GM19395 (cell line): ENCODE measurements at regions not wholly inside any gene's neighbourhood (a gene's known extent, or its start where the extent isn't known, plus 50 kb on each side); places are given as distances from the start of the nearest gene placed in this dataset.
"Not testable (repeated sequence)": the region's sequence is repeated elsewhere in the genome, so short reads cannot be mapped to it uniquely, and the experiment has no call there.

ENCODE experiments used
- ATAC-seq: cut with Tn5 transposase; IDR thresholded peaks from one replicate; pipeline ENCODE4 v1.9.1; 2021; ENCODE audit warnings: mild to moderate bottlenecking, moderate library complexity; ENCODE audit not compliant: unreplicated experiment

DNA sequence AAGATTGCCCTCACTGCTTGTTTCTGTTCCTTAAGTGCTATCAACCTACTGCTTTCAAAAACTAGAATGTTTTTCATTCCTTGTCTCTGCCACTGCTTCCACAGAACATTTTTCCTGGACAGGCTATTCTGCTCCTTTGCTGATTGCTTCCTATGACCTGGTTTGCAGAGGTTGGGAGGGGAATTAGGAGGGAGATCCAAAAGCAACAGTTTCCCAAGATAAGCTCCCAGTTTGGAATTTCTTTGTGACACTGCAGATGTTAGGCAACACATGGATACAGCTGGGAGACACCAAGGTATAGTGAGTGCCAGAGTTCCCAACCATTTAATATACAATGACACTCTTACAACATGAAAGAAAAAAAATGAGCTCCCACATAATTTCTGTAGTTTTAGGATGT, 1036.5 kb downstream of the ROBO2 start:
- ATAC-seq = no peak

DNA sequence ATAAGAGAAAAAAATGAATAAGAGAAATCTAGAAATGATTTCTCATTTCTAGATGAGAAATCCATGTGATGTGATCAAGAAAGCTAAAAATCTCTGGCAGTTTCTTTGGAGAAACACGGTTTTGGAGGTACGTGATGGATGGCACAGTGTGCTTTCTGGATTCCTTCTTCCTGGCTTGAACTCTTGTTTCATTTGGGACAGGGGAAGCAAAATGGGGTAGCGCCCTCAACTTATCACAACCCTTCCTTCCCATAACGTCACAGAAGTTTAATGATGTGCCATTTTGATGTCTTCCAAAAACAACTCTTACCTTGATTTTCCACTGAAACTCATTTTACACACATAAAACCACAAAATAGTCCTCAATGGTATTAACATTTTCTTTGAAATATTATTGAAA, 1037.3 kb downstream of the ROBO2 start:
- no peak for ATAC-seq

DNA sequence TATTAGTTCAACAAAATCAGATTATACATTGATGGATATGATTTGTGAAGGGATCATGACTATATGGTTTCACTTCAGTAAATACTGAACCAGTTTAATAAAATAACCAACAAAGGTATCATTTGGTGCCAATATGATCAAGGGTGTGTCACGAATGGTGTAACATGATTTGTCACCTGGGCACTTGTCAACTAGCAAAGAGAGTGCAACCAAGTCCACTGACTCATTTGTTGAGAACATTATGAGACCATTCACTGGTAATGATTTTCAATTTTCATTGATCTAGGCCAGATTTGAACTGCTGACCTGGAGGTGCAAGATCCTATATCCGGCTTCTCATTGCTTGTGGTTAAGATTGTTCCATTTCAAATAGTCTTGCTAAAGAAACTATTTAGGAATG, 1037.9 kb downstream of the ROBO2 start:
- ATAC-seq = no peak

DNA sequence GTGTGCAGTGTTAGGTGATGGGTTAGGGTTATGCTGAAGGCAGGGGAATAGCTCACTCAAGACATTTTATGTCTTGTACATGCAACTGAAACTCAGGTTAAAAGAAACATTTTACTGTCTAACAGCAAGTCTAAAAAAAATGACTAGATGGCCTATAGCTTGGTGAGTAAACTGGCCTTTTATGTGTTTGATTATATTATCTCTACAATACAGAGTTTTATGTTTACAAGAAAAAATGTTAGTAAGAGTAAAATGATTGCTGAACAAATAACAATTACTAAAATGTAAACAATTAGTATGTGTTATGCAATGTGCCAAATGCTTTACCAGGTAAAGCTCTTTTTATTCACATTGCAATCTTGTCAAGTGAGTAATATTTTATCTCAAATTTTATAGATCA, 1039.6 kb downstream of the ROBO2 start:
- no peak for ATAC-seq

DNA sequence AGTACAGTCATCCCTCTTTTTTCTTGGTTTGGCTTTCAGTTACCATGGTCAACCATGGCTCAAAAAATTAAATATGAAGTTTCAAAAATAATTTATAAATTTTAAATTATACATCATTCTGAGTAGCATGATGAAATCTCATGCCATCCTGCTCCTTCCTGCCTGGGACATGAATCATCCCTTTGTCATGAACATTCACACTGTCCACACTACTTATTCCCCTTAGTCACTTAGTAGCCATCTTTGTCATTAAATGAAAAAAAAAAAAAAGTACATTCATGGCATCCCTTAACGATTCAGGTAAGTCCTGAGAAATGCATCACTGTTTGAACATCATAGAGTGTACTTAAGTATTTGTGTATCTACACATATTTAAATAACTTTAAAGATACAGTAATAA, 1046.3 kb downstream of the ROBO2 start:
- no peak for ATAC-seq

DNA sequence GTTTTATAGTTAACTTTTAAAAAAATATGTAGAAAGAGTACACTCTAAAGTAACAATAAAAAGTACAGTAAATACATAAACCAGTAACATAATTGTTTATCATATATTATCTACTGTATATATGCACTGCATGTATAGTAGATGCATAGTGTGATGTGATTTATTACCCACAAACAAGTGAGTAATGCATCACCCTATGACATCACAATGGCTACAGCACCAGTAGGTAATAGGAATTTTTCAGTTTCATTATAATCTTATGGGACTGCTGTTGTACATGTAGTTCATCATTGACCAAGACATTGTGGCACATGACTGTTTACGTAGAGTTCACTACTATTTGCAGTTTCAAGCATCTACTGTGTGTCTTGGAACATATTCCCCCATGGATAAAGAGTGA, 1047.2 kb downstream of the ROBO2 start:
- ATAC-seq = no peak

DNA sequence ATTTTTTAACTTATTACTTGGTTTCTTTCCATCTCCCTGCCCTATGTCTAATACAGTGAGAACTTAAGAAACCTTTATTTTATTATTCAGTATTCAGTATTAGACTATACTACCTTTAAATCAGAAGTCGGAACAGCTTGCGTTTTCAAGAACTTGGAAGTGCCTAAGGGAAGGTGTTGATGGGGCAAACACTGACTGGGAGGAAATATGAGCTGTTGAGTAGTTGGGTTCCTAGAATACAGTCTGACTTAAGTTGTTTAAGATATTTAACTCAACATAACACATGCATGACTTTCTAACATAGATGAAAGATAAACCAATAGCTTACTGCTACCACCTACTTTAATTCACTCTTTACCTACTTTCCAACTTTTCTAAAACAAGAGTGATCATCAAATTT, 1048.1 kb downstream of the ROBO2 start:
- ATAC-seq = no peak

DNA sequence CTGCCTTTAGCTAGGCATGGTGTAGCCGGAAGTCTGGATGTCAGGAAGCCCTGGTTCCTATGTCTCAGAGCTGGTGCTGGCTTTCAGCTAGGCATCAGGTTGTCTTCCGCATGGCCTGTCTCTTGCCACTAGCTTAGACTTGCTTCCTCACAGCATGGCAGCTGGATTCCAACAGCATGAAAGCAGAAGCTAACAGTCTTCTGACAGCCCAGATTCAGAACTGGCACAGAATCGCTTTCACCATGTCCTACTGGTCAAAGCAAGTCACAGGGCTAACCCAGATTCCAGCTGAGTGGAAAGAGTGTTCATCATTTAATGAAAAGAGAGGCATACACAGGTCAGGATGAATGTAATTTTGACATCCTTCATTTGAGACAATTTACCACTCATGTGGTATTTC, 1050.5 kb downstream of the ROBO2 start:
- ATAC-seq = no peak

DNA sequence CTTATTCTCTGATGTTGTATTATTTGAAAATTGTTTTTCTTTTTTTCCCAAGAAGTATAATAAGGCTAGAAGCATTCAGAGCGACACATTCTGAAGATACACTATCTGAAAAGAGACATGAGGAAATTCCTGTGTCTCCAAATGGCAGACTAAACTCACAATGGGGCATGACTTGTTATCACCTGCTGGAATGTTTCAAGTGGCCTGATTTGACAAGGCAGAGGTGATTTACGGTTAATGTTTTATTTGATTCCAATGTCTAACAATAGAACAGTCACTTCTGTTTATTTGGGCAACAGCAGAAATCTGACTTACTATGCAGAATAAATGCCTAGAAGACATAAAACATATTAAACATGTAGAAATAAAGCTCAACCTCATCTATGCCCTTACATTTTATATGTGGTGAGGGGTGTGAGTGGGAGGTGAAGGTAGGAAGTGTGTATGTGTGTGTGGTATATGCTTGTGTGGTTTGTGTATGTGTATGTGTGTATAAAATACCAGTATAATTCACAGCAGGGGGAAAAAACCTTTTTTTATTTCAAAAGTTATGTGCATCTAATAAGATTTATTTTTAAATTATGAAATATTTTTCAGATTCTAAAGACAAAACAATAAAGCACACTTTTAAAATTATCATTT, 1051.7 kb downstream of the ROBO2 start:
- ATAC-seq = no peak

DNA sequence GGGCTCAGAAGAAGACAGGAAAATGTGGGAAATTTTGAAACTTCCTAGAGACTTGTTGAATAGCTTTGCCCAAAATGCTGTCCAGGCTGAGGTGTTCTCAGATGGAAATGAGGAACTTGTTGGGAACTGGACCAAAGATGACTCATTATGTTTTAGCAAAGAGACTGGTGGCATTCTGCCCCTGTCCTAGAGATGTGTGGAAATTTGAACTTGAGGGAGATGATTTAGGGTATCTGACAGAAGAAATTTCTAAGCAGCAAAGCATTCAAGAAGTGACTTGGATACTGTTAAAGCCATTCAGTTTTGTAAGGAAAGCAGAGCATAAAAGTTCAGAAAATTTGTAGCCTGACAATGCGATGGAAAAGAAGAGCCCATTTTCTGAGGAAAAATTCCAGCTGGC, 1052.7 kb downstream of the ROBO2 start:
- ATAC-seq = not testable (repeated sequence)

DNA sequence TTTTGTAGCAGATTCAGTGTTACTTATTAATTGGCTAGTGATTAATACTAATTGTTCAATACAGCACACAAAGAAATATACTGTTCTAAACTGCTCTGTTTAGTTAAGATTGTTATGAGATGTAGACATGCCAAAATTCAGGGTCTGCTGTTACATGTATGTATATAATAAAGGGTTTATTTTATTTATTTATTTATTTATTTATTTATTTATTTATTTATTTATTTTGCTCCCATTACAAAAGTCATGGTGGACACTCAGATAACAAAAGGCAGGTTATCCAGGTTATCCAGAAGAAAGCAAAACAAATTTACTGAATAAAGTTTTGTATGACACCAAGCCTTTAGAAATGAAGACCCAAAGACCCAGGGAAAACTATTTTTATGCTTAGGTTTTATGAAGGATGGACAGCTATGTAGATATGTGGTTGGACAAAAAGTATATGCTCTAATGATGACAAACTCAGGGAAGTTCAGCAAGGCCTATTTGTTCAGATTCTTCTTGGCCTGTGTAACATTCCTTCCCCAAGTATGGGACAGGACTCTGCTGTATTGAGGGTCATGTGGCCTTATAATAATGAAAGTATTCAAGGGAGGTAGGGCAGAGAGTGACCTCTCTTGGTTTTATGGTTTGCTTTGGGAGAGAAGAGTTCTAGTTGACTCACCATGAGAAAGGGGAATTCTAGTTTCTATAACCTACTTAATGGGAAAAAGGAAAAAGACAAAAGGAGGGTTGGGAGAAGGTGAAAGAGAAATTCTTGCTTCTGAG, 1056.8 kb downstream of the ROBO2 start:
- ATAC-seq = no peak

DNA sequence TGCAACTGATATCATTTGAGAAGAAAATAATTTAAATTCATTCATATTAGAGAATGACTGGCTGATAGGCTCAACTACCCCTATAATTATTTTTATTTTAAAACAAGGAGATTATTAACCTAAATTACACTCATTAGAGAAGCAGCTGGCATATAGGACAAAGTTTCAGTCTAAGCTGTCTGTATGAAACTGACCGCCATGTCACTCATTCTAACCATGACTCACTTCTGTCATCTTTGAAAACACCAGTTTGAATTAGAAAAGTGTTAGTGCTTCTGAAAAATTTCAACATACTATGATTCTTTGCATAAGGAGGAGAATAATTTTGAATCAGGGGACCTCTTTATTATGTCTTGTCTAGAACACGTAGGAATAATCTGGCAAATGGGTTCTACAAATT, 1058.5 kb downstream of the ROBO2 start:
- no peak for ATAC-seq

DNA sequence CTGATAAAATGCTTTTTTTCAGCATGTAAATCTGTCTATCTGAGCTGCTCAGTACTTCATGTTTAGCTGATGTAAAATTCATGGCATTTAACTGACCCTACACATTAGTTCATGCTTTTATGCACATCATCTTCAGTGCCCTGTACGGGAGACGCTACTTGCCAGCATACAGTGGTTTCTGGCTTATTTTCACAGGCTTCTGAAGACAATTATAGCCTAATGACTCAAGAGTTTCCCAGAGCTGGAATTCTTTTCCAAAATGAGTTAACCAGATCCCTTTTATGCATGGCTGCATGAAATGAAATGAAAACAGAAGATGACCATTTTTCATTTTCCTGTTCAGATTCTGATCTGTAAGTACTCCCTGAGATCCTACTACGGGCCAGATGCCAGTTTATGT, 1061.5 kb downstream of the ROBO2 start:
- ATAC-seq = no peak

DNA sequence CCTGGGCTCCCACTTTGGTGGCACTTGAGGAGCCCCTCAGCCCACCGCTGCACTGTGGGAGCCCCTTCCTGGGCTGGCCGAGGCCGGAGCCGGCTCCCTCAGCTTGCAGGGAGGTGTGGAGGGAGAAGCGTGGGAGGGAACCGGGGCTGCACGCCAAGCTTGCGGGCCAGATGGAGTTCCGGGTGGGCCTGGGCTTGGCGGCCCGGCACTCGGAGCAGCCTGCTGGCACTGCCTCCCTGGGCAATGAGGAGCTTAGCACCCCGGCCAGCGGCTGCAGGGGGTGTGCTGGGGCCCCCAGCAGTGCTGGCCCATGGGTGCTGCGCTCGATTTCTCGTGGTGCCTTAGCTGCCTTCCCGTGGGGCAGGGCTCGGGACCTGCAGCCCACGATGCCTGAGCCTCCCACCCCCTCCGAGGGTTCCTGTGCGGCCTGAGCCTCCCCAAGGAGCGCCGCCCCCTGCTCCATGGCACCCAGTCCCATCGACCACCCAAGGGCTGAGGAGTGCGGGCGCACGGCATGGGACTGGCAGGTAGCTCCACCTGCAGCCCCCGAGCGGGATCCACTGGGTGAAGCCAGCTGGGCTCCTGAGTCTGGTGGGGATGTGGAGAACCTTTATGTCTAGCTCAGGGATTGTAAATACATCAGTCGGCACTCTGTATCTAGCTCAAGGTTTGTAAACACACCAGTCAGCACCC, 1068.5 kb downstream of the ROBO2 start:
- ATAC-seq = not testable (repeated sequence)

DNA sequence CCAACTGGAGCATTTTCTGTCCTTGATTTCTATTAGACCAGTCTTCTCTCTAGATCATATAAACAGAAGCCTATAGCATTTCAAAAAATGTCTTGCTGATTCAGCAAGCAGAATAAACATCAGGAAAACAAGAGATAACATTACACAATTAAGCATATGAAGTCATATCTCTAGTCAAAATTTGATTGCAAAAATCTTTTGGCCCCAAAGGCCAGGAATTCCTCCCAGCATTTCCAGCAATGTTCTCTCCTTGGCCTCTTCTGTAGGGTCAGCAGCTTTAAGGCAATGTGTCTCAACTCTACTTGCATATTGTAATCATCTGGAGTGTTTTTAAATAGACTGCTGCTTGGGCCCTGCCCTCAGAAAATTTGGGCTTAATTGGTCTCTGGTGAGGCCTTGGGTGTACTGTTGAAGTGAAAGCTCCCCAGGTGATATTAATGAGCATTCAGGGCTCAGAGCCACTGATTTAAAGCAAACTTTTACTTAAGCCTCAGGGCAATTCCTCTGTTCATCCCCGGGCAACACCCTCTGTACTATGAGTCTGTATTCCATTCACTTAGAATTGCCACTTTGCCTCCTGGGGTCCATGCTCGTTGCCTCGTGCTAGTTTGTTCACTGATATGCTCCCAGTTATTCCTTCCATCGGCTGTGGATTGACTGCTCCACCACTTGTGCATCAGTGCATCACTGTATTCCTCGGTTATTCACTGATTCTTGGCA, 1072.6 kb downstream of the ROBO2 start:
- ATAC-seq = no peak

DNA sequence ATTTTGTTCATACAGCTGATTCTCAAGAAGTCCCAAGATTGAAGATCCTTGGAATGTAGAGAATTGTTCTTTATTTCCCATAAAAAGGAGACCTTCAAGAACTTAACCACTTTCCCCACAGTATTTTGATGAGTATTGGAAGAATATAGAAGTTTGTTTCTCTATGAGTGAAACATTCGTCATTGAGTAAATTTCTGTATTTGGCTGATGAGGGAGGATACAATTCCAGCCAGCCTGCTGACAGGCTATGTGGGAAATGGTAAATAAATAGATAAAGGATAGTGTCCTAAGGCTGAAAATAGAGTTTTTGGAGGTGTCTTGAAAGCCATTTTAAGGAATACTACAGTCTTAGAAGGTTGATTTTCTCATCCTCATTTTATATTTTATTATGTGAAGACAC, 1076.1 kb downstream of the ROBO2 start:
- no peak for ATAC-seq

DNA sequence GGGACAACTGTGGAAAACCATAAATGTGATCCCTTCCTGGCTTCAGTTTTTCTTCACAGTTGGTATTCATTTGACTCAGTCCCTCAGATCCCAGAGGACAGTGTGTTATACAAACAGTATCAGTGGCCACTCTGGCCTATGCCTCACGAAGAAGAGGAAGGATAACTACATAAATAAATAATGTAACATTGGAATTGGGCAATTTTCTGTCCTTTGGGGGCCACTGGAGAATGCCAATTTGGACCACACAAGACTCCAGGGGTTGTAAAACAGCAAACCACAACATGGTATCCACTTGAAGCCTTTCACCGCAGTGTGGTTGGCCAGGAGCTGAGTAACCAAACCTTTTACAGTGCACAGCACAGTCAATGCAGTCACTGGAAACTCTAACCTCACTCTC, 1077.0 kb downstream of the ROBO2 start:
- ATAC-seq = no peak

DNA sequence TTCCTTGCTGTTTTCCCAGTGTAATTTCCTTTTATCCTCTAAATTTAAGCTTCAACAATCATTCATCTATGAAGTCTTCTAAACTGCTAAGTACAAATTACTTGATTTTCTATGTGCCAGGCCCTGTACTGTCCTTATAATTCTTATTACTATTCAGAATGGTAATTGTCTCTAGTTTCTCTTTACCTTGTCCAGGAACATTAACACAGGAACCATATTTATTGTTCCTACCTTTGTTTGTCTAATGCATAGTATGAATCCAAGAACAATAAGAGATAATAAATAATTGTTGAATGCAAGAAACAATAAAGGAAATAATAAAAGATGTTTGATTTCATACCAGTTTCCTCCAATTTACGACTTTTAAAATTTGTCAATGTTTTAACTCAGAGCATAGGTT, 1083.2 kb downstream of the ROBO2 start:
- ATAC-seq = no peak

DNA sequence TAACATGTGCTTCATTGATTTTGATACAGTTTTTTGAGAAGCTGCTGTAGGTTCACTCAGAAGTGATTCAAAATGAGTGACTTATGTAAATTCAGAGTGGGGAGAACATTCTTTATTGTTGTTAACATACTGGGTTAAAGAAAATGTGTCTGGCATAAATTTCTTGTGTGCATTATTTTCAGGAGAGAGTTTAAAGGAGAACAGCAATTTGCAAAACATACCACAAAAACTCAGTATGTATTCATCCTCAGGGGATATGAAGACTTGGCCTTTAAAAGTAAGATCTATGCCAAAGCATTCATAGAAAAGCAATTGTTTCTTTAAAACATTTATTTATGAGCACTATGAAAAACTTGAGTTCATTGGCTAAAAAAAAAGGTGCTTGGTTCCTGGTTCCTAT, 1089.8 kb downstream of the ROBO2 start:
- no peak for ATAC-seq

DNA sequence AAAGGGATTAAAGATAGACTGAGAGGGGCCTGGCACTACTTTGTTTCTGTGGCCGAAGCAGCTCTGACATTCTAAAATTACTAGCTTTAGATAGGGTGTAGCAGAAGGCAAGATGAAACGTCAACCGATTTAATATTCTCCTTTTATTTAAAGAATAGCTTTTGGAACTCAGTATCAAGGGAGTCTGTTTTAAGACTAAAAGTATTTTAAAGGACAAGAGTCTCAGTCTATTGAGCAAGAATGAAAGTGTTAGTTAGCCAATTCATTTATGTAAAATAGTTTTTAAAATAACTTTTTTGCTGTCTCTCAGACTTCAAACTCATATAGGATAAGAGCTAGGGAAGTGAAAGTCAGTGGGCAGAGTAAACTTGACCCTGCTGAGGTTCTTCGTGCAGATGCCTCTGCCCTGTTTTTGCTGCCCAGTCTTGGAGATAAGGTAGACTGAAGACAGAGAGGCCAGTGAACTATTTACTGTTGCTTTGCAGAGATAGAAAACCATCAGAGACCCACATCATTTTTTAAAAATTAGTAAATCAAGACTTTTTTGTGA, 1090.9 kb downstream of the ROBO2 start:
- ATAC-seq = no peak

DNA sequence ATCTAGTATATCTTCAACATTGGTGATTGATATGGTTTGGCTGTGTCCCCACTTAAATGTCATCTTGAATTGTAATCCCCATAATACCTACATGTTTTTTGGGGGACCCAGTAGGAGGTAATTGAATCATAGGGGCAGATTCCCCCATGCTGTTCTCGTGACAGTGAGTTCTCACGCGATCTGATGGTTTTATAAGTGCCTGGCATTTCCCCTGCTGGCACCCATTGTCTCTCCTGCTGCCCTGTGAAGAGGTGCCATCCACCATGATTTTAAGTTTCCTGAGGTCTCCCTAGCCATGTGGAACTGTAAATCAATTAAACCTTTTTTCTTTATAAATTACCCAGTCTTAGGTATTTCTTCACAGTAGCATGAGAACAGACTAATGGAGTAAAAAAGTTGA, 1094.6 kb downstream of the ROBO2 start:
- ATAC-seq = no peak
